ENCODE measurements at regions not wholly inside any gene's neighbourhood (a gene's known extent, or its start where the extent isn't known, plus 50 kb on each side); places are given as distances from the start of the nearest gene placed in this dataset.
"Not testable (repeated sequence)": the region's sequence is repeated elsewhere in the genome, so short reads cannot be mapped to it uniquely, and the experiment has no call there.

GRCh38 chr5:42872865-42873264, 61.2 kb upstream of the SELENOP start:
- intact Hi-C loops (cut with DNase I) = no loop called here
- no peak for DNase-seq
- Histone ChIP-seq H3K27ac (no peak overlapping the region), H3K4me3 (no peak overlapping the region), H3K36me3 (replicated peaks in 1 of 2) (no peaks in the 10 kb centered on the region), H3K9me3 (replicated peaks in 1 of 3) (no peaks in the 10 kb centered on the region), H3K4me1 (replicated peaks in 1 of 2) (peaks cover 5 to 18% of the 10 kb centered on the region in 2 donors), H3K27me3 (no peaks in the 10 kb centered on the region)
- no peak for TF ChIP-seq POLR2A (IDR thresholded peaks at IDR 0.05)
- TF ChIP-seq CTCF (IDR thresholded peaks at IDR 0.05) = no peak
- WGBS, 4 donors = 84 to 97% (median 89%) methylated on average over 3 of the region's 3 CpGs

DNA sequence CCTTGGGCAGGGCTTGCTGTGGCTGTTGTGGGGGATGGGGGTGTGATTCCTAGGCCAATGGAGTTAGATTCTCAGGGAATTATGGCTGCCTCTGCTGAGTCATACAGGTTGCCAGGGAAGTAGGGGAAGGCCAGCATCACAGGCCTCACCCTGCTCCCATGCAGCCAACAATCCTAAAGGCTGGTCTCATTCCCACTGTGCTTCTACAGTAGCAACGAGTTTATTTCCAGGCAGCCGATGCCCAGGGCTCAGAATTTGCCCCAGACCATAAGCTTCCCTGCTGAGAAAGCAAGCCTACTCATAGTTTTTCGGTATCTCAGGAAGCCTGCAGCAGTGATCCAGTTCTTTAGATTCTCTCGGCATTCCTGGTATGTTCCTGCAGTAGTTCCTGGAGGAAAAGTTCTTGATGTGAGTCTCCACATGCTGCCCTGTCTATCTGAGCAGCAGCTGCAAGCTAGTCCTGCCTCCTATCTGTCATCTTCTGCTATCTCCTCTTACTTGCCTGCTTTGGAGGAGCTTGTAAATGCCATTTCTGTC, 59.3 kb upstream of the SELENOP start:
- TF ChIP-seq CTCF (IDR thresholded peaks at IDR 0.05) (no peak), POLR2A (IDR thresholded peaks at IDR 0.05) (no peak)
- Histone ChIP-seq H3K4me3 (no peak overlapping the region), H3K9me3 (replicated peaks in 1 of 3) (no peaks in the 10 kb centered on the region), H3K27me3 (no peaks in the 10 kb centered on the region), H3K36me3 (replicated peaks in 1 of 2) (no peaks in the 10 kb centered on the region), H3K4me1 (replicated peaks in 1 of 2) (peaks cover 1 to 7% of the 10 kb centered on the region in 2 donors), H3K27ac (no peak overlapping the region)
- intact Hi-C loops (cut with DNase I) = no loop called here
- DNase-seq = no peak
- WGBS, 4 donors = 79 to 100% (median 89%) methylated on average over 2 to 4 of the region's 4 CpGs

DNA sequence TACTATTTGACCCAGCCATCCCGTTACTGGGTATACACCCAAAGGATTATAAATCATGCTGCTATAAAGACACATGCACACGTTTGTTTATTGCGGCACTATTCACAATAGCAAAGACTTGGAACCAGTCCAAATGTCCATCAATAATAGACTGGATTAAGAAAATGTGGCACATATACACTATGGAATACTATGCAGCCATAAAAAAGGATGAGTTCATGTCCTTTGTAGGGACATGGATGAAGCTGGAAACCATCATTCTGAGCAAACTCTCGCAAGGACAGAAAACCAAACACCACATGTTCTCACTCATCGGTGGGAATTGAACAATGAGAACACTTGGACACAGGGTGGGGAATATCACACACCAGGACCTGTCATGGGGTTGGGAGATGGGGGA, 56.7 kb upstream of the SELENOP start:
- intact Hi-C loops (cut with DNase I); H3K36me3 ChIP-seq (replicated peaks in 1 of 2); DNase-seq; H3K27ac ChIP-seq; H3K4me1 ChIP-seq (replicated peaks in 1 of 2); H3K9me3 ChIP-seq (replicated peaks in 1 of 3); H3K4me3 ChIP-seq; H3K27me3 ChIP-seq: not testable (repeated sequence)
- WGBS, 4 donors = 85 to 92% (median 87%) methylated on average over 5 of the region's 5 CpGs

- H3K4me1 ChIP-seq (replicated peaks in 1 of 2); H3K36me3 ChIP-seq (replicated peaks in 1 of 2); H3K9me3 ChIP-seq (replicated peaks in 1 of 3); intact Hi-C loops (cut with DNase I); H3K4me3 ChIP-seq; H3K27ac ChIP-seq; DNase-seq; H3K27me3 ChIP-seq: not testable (repeated sequence)
- 69 to 90% (median 81%) methylated on average over 3 of the region's 3 CpGs for WGBS, 4 donors
These were observed 53.1 kb upstream of the SELENOP start for GRCh38 chr5:42864749-42865148.

Data from adrenal gland (tissue), 9 donors.